ENCODE measurements at regions not wholly inside any gene's neighbourhood (a gene's known extent, or its start where the extent isn't known, plus 50 kb on each side); places are given as distances from the start of the nearest gene placed in this dataset.

GRCh38 chr5:96335873-96336272 is 97.2 kb downstream of the PCSK1 start:
- Histone ChIP-seq H2AFZ (ENCODE audit: low read depth) (peak overlapping the region; percentile 66), H3K4me1 (ENCODE audit: control insufficient read depth in 1 of 2, insufficient read depth in 2 of 2, low read depth in 1 of 2, low read length in 1 of 2) (peaks cover under 1 to 23% of the 10 kb centered on the region in 2 experiments; a peak in 3 of 4 replicates), H3K27me3 (ENCODE audit: insufficient read depth) (no peaks in the 10 kb centered on the region), H3K4me3 (ENCODE audit: low read depth in 2 of 2, low read length in 1 of 2) (no peak overlapping the region), H4K20me1 (ENCODE audit: insufficient read depth) (no peaks in the 10 kb centered on the region), H3F3A (replicated peaks; ENCODE audit: insufficient read depth) (no peaks in the 10 kb centered on the region), H3K4me2 (no peak overlapping the region), H3K9me3 (no peaks in the 10 kb centered on the region), H3K9ac (0 out of 2 replicates have a peak overlapping the region, but pooled peaks have one; percentile 3), H3K27ac (ENCODE audit: low read depth in 2 of 2, low read length in 1 of 2) (peak overlapping the region; percentile 19 to 49; a peak in 3 of 4 replicates), H3K9me2 (no peaks in the 10 kb centered on the region), H3K79me2 (ENCODE audit: insufficient read depth) (no peaks in the 10 kb centered on the region), H3K36me3 (replicated peaks in 1 of 2; ENCODE audit: control insufficient read depth in 1 of 2, insufficient read depth in 2 of 2, low read length in 1 of 2) (no peaks in the 10 kb centered on the region)
- POLR2A ChIA-PET = no interaction called here
- DNase-seq = no peak
- no peak for TF ChIP-seq SIN3A (IDR thresholded peaks at IDR 0.05; ENCODE audit: borderline replicate concordance, low read depth, low read length)
- no peak for TF ChIP-seq FOSL2 (IDR thresholded peaks at IDR 0.05; ENCODE audit: borderline replicate concordance, low read depth)
- TF ChIP-seq MAX (IDR thresholded peaks at IDR 0.05; ENCODE audit: low read depth) = no peak
- TF ChIP-seq YY1 (IDR thresholded peaks at IDR 0.05; ENCODE audit: low read depth) = no peak
- no peak for TF ChIP-seq TAF1 (IDR thresholded peaks at IDR 0.05; ENCODE audit: borderline replicate concordance, low read depth, low read length)
- no peak for TF ChIP-seq ZBTB33 (IDR thresholded peaks at IDR 0.05; ENCODE audit: borderline replicate concordance, low read depth)
- TF ChIP-seq CTCF (IDR thresholded peaks at IDR 0.05) = no peak
- TF ChIP-seq IRF3 (IDR thresholded peaks at IDR 0.05; ENCODE audit: low read depth, low read length) = no peak
- TF ChIP-seq RAD21 (IDR thresholded peaks at IDR 0.05; ENCODE audit: low read length) = no peak
- TF ChIP-seq NRF1 (IDR thresholded peaks at IDR 0.05; ENCODE audit: low read depth, low read length) = no peak
- TF ChIP-seq EZH2phosphoT487 (IDR thresholded peaks at IDR 0.05; ENCODE audit: borderline replicate concordance, low read depth) = no peak
- no peak for TF ChIP-seq CHD2 (IDR thresholded peaks at IDR 0.05; ENCODE audit: low read length, partially characterized antibody)
- TF ChIP-seq GATA2 (CRISPR knock-in tag; IDR thresholded peaks at IDR 0.05) = no peak
- TF ChIP-seq ELF1 (IDR thresholded peaks at IDR 0.05) = no peak
- WGBS (ENCODE audit: low lambda C conversion rate) = 100% methylated on average over 2 of the region's 2 CpGs
- CTCF ChIA-PET = interaction anchor here (0.6 to 7.7 kb wide), 47 partner anchors 9 to 828 kb away, joined by 3 to 157 read pairs (median 4); partner anchors contain the start of genes ELL2, PCSK1 and RFESD

Data from SK-N-SH (cell line).